Calu3 (cell line): ENCODE measurements at regions not wholly inside any gene's neighbourhood (a gene's known extent, or its start where the extent isn't known, plus 50 kb on each side); places are given as distances from the start of the nearest gene placed in this dataset.
"Not testable (repeated sequence)": the region's sequence is repeated elsewhere in the genome, so short reads cannot be mapped to it uniquely, and the experiment has no call there.

Source experiments
- BruUV-seq: library from RNA; stranded (reverse); fragments of 400-500 nt; replicated peaks from 2 replicates; lab custom pipeline; 2021; lab: Mats Ljungman, UMichigan
- CTCF ChIA-PET: fragments of 300-600 bp; sonication (Branson Sonifier 250); formaldehyde crosslinking; loops from one replicate; lab custom pipeline; 2022; ENCODE audit warnings: antibody characterized with exemption; lab: Charles Lee
- DNase-seq: peaks from one replicate; pipeline ENCODE4 v3.0.0; 2022
- H3K27ac Mint-ChIP-seq: one replicate; pipeline ENCODE4 v1.8.0; 2022; ENCODE audit warnings: mixed read lengths; ENCODE audit not compliant: unreplicated experiment
- H3K27me3 Mint-ChIP-seq: one replicate; pipeline ENCODE4 v1.8.0; 2022; ENCODE audit warnings: mixed read lengths; ENCODE audit not compliant: unreplicated experiment
- H3K36me3 Mint-ChIP-seq: one replicate; pipeline ENCODE4 v1.8.0; 2022; ENCODE audit warnings: mild to moderate bottlenecking, moderate library complexity, mixed read lengths; ENCODE audit not compliant: insufficient read depth, unreplicated experiment
- H3K4me1 Mint-ChIP-seq: one replicate; pipeline ENCODE4 v1.8.0; 2022; ENCODE audit warnings: mild to moderate bottlenecking, low read depth, mixed read lengths; ENCODE audit not compliant: unreplicated experiment
- H3K4me3 Mint-ChIP-seq: one replicate; pipeline ENCODE4 v1.8.0; 2022; ENCODE audit warnings: mild to moderate bottlenecking, low read depth, moderate library complexity, mixed read lengths; ENCODE audit not compliant: unreplicated experiment
- H3K9me3 Mint-ChIP-seq: one replicate; pipeline ENCODE4 v1.8.0; 2022; ENCODE audit warnings: low read depth, mixed read lengths; ENCODE audit not compliant: unreplicated experiment
- intact Hi-C: fragments of 100-400 bp; cut with micrococcal nuclease; formaldehyde crosslinking; loops from one replicate; pipeline ENCODE4 v1.10.0; 2022; ENCODE audit not compliant: unreplicated experiment
- TF ChIP-seq, protein P1 (sequence below): fragments of 200-600 bp; IDR thresholded peaks from one replicate; pipeline ENCODE4 v1.8.0; 2022; ENCODE audit warnings: antibody characterized with exemption; ENCODE audit not compliant: unreplicated experiment

DNA sequence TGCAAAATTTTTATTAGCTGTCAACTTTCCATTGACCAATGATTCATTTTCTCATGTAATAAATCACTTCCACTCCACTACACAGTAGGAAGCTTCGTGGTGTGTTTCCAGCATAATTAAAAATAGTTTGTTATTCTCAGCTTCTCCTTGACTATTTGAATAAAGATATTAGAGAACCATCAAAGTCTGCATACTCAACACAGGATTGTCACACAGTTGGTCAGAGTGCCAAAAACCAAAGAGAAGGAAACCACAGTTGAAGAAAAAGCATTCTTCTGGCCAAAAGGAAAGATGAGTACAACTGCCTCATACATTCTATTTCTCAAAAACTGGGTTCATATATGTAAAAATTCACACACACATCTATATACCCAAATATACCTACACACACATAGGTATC is 455.1 kb upstream of the HSF2 start:
- intact Hi-C loops, result no loop called here
- H3K9me3 Mint-ChIP-seq, result no peaks in the 10 kb centered on the region
- TF ChIP-seq, protein P1, sequence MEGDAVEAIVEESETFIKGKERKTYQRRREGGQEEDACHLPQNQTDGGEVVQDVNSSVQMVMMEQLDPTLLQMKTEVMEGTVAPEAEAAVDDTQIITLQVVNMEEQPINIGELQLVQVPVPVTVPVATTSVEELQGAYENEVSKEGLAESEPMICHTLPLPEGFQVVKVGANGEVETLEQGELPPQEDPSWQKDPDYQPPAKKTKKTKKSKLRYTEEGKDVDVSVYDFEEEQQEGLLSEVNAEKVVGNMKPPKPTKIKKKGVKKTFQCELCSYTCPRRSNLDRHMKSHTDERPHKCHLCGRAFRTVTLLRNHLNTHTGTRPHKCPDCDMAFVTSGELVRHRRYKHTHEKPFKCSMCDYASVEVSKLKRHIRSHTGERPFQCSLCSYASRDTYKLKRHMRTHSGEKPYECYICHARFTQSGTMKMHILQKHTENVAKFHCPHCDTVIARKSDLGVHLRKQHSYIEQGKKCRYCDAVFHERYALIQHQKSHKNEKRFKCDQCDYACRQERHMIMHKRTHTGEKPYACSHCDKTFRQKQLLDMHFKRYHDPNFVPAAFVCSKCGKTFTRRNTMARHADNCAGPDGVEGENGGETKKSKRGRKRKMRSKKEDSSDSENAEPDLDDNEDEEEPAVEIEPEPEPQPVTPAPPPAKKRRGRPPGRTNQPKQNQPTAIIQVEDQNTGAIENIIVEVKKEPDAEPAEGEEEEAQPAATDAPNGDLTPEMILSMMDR, result no peak
- H3K27me3 Mint-ChIP-seq, result no peaks in the 10 kb centered on the region
- DNase-seq, result no peak
- CTCF ChIA-PET, result no interaction called here
- no TSS peak for BruUV-seq
- no peak overlapping the region for H3K4me3 Mint-ChIP-seq
- H3K4me1 Mint-ChIP-seq, result no peaks in the 10 kb centered on the region
- no peak overlapping the region for H3K27ac Mint-ChIP-seq
- no peaks in the 10 kb centered on the region for H3K36me3 Mint-ChIP-seq

DNA sequence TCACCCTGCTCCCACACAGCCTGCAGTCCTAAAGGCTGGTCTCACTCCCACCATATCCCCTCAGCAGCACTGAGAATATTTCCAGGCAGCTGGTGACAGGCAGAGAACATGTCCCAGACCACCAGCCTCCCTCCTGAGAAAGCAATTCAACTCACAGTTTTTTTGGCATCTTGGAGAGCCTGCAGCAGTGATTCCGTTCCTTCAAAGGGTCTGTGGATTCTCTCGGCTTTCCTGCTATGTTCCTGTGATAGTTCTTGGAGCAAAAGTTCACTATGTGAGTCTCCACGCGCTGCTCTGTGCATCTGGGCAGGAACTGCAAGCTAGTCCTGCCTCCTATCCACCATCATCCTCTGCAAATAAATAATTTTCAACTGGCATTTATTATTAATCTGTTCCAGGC is 448.3 kb upstream of the HSF2 start:
- H3K4me1 Mint-ChIP-seq, result no peaks in the 10 kb centered on the region
- no peak overlapping the region for H3K27ac Mint-ChIP-seq
- H3K36me3 Mint-ChIP-seq, result no peaks in the 10 kb centered on the region
- H3K27me3 Mint-ChIP-seq, result no peaks in the 10 kb centered on the region
- CTCF ChIA-PET, result no interaction called here
- no peak overlapping the region for H3K4me3 Mint-ChIP-seq
- H3K9me3 Mint-ChIP-seq, result peaks cover 3% of the 10 kb centered on the region
- BruUV-seq, result no TSS peak
- TF ChIP-seq, protein P1, result no peak
- intact Hi-C loops, result no loop called here
- no peak for DNase-seq

DNA sequence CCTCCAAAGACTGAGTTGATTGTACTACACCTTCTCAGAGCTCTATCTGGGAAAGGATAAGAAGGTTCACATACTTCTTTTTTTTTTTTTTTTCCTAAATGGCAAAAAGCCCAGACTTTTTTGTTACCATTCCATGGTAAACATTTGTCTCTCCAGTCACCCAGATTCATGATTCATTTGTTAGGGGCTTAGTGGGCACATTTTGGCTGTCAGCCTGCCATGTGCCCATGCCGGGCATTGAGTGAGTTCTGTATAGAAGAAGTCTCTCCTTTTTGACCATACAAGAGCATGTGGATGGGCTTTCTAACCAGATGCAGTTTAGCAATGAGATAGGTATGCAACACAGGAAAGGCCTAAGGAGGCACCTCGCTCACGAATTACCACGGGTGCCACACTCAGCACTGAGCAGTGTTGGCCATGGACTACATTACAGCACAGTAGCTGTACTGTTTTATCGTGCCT is 447.5 kb upstream of the HSF2 start:
- CTCF ChIA-PET, result no interaction called here
- no peaks in the 10 kb centered on the region for H3K4me1 Mint-ChIP-seq
- no peak for DNase-seq

DNA sequence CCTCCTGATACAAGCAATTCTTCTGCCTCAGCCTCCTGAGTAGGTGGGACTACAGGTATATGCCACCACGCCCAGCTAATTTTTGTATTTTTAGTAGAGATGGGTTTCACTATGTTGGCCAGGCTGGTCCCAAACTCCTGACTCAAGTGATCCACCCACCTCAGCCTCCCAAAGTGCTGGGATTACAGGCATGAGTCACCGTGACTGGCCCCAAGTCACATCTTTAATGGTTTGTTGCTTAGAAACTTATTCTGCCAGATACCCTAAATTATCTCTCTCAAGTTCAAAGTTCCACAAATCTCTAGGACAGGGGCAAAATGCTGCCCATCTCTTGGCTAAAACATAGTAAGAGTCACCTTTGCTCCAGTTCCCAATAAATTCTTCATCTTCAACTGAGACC is 444.1 kb upstream of the HSF2 start:
- CTCF ChIA-PET, BruUV-seq, H3K9me3 Mint-ChIP-seq, H3K27ac Mint-ChIP-seq, H3K4me1 Mint-ChIP-seq, H3K36me3 Mint-ChIP-seq, DNase-seq, H3K27me3 Mint-ChIP-seq, intact Hi-C loops, H3K4me3 Mint-ChIP-seq: not testable (repeated sequence)

More for the DNA sequence above, 447.5 kb upstream of the HSF2 start:
- TF ChIP-seq, protein P1, result no peak
- Mint-ChIP-seq H3K4me3 (no peak overlapping the region), H3K27me3 (no peaks in the 10 kb centered on the region), H3K36me3 (no peaks in the 10 kb centered on the region), H3K9me3 (peaks cover 3% of the 10 kb centered on the region), H3K27ac (no peak overlapping the region)
- intact Hi-C loops, result no loop called here
- BruUV-seq, result no TSS peak

DNA sequence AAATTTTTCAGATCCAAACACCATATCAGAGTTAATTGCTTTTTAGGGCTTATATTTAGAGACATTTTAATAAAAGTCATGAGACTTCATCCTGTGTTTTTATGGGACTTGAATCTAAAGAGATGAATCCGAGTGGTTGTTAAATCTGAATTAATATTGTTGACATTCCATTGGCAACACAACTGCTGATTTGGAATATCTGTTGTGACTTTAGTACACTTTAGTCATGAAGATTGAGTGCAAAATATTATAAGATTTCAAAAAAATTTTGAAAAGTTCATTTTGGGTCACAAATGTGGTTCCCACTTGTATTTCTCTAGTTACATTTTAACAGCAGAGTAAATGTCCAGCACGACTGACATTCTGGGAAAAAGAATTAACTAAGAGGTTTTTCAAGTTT is 442.7 kb upstream of the HSF2 start:
- TF ChIP-seq, protein P1, result no peak
- no peak for DNase-seq
- Mint-ChIP-seq H3K36me3 (no peaks in the 10 kb centered on the region), H3K27ac (no peak overlapping the region), H3K9me3 (peaks cover 3% of the 10 kb centered on the region), H3K4me1 (peaks cover 7% of the 10 kb centered on the region), H3K4me3 (no peak overlapping the region), H3K27me3 (no peaks in the 10 kb centered on the region)
- CTCF ChIA-PET, result no interaction called here
- no TSS peak for BruUV-seq
- intact Hi-C loops, result no loop called here
